ENCODE measurements at regions not wholly inside any gene's neighbourhood (a gene's known extent, or its start where the extent isn't known, plus 50 kb on each side); places are given as distances from the start of the nearest gene placed in this dataset.

GRCh38 chr10:80917636-80918035, 379.9 kb downstream of the SH2D4B start:
- TF ChIP-seq, protein P1, sequence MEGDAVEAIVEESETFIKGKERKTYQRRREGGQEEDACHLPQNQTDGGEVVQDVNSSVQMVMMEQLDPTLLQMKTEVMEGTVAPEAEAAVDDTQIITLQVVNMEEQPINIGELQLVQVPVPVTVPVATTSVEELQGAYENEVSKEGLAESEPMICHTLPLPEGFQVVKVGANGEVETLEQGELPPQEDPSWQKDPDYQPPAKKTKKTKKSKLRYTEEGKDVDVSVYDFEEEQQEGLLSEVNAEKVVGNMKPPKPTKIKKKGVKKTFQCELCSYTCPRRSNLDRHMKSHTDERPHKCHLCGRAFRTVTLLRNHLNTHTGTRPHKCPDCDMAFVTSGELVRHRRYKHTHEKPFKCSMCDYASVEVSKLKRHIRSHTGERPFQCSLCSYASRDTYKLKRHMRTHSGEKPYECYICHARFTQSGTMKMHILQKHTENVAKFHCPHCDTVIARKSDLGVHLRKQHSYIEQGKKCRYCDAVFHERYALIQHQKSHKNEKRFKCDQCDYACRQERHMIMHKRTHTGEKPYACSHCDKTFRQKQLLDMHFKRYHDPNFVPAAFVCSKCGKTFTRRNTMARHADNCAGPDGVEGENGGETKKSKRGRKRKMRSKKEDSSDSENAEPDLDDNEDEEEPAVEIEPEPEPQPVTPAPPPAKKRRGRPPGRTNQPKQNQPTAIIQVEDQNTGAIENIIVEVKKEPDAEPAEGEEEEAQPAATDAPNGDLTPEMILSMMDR (conservative IDR thresholded peaks at IDR 0.05; ENCODE audit: low read length), result no peak
- no peak for TF ChIP-seq EZH2phosphoT487 (IDR thresholded peaks at IDR 0.05; ENCODE audit: borderline replicate concordance, low read depth, low read length)

Measured in OCI-LY7 (cell line).